A549 (cell line): ENCODE measurements at regions not wholly inside any gene's neighbourhood (a gene's known extent, or its start where the extent isn't known, plus 50 kb on each side); places are given as distances from the start of the nearest gene placed in this dataset.

Experiments used
- BCL3 ChIP-seq: fragments of >200 bp; sonication (Bioruptor Twin); formaldehyde crosslinking; IDR thresholded peaks from 3 replicates; pipeline ENCODE4 v1.6.1; 2016
- CEBPB ChIP-seq, 2 experiments: fragments of >200 bp in 1 of 2; sonication (Bioruptor Twin) in 1 of 2; formaldehyde crosslinking in 1 of 2; IDR thresholded peaks; 2 replicates each; pipeline ENCODE4 v1.6.1; 2012 to 2016
- CTCF ChIP-seq: fragments of >200 bp; sonication (Bioruptor Twin); formaldehyde crosslinking; IDR thresholded peaks from 3 replicates; pipeline ENCODE4 v1.5.1; 2016
- EHMT2 ChIP-seq: fragments of 200-600 bp; sonication (generic); IDR thresholded peaks from 2 replicates; pipeline ENCODE4 v1.6.1; 2016; ENCODE audit warnings: antibody characterized with exemption, low read depth, mild to moderate bottlenecking, moderate library complexity
- ELK1 ChIP-seq: fragments of 150-350 bp; IDR thresholded peaks from 2 replicates; pipeline ENCODE4 v1.6.1; 2014; ENCODE audit warnings: low read depth, mild to moderate bottlenecking, low read length
- EP300 ChIP-seq, 2 experiments: fragments of >200 bp; sonication (Bioruptor Twin); formaldehyde crosslinking; IDR thresholded peaks; 2 replicates in 1 of 2; 3 replicates in 1 of 2; pipeline ENCODE4 v1.6.1; 2016 to 2017
- MAX ChIP-seq: IDR thresholded peaks from 2 replicates; pipeline ENCODE4 v1.6.1; 2012
- PHF8 ChIP-seq: fragments of 200-600 bp; sonication (generic); IDR thresholded peaks from 2 replicates; pipeline ENCODE4 v1.6.1; 2016; ENCODE audit warnings: low read depth, mild to moderate bottlenecking, antibody characterized with exemption, moderate library complexity, borderline replicate concordance
- POLR2A ChIP-seq: IDR thresholded peaks from 2 replicates; pipeline ENCODE4 v1.6.1; 2012; ENCODE audit warnings: mild to moderate bottlenecking, low read length
- POLR2AphosphoS2 ChIP-seq: conservative IDR thresholded peaks from 2 replicates; pipeline ENCODE4 v1.6.1; 2012; ENCODE audit warnings: low read length, improper control_type of control experiment, inconsistent platforms
- RAD21 ChIP-seq, 2 experiments: fragments of >200 bp in 1 of 2; sonication (Bioruptor Twin) in 1 of 2; formaldehyde crosslinking in 1 of 2; IDR thresholded peaks in 1 of 2; conservative IDR thresholded peaks in 1 of 2; 2 replicates in 1 of 2; 3 replicates in 1 of 2; pipeline ENCODE4 v1.6.1; 2012 to 2018; ENCODE audit warnings: inconsistent platforms in 1 of 2
- REST ChIP-seq: fragments of 200-600 bp; sonication (generic); IDR thresholded peaks from 2 replicates; pipeline ENCODE4 v1.6.1; 2016; ENCODE audit warnings: antibody characterized with exemption, mild to moderate bottlenecking, moderate library complexity
- SMC3 ChIP-seq: fragments of >200 bp; sonication (Bioruptor Twin); formaldehyde crosslinking; IDR thresholded peaks from 3 replicates; pipeline ENCODE4 v1.6.1; 2018; ENCODE audit warnings: inconsistent platforms
- TF ChIP-seq, protein P1 (sequence below): IDR thresholded peaks from 2 replicates; pipeline ENCODE4 v1.6.1; 2012

- no peak for TF ChIP-seq POLR2A
- no peak for TF ChIP-seq CTCF
- TF ChIP-seq REST, result no peak
- TF ChIP-seq MAX, result no peak
- TF ChIP-seq CEBPB (IDR thresholded peaks at IDR 0.05), result no peak
- TF ChIP-seq RAD21 (conservative IDR thresholded peaks at IDR 0.05 in 1 of 2, IDR thresholded peaks at IDR 0.05 in 1 of 2), result no peak
- TF ChIP-seq SMC3, result no peak
- TF ChIP-seq POLR2AphosphoS2, result no peak
- TF ChIP-seq BCL3, result no peak
- no peak for TF ChIP-seq EP300 (IDR thresholded peaks at IDR 0.05)
- TF ChIP-seq EHMT2, result no peak
- TF ChIP-seq, protein P1, sequence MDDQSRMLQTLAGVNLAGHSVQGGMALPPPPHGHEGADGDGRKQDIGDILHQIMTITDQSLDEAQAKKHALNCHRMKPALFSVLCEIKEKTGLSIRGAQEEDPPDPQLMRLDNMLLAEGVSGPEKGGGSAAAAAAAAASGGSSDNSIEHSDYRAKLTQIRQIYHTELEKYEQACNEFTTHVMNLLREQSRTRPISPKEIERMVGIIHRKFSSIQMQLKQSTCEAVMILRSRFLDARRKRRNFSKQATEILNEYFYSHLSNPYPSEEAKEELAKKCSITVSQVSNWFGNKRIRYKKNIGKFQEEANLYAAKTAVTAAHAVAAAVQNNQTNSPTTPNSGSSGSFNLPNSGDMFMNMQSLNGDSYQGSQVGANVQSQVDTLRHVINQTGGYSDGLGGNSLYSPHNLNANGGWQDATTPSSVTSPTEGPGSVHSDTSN, result no peak
- no peak for TF ChIP-seq PHF8
- no peak for TF ChIP-seq ELK1
Observed at GRCh38 chr18:10072671-10073175, 158.9 kb downstream of the VAPA start.
